Osteocyte (in vitro differentiated cells): ENCODE measurements at regions not wholly inside any gene's neighbourhood (a gene's known extent, or its start where the extent isn't known, plus 50 kb on each side); places are given as distances from the start of the nearest gene placed in this dataset.
A peak's percentile ranks its signal among the peaks of the same experiment; 100 is the strongest.

Source experiments
- DNase-seq: peaks from one replicate; pipeline ENCODE4 v3.0.0; 2021; ENCODE audit warnings: mixed read lengths; ENCODE audit not compliant: unreplicated experiment; ENCODE audit errors: extremely low spot score
- H3K27ac Mint-ChIP-seq: one replicate; pipeline ENCODE4 v1.8.0; 2021; ENCODE audit warnings: mild to moderate bottlenecking, mixed read lengths; ENCODE audit not compliant: unreplicated experiment
- H3K27me3 Mint-ChIP-seq: one replicate; pipeline ENCODE4 v1.8.0; 2021; ENCODE audit warnings: mixed read lengths; ENCODE audit not compliant: unreplicated experiment
- H3K36me3 Mint-ChIP-seq: one replicate; pipeline ENCODE4 v1.8.0; 2021; ENCODE audit warnings: mixed read lengths; ENCODE audit not compliant: unreplicated experiment
- H3K4me1 Mint-ChIP-seq: one replicate; pipeline ENCODE4 v1.8.0; 2021; ENCODE audit warnings: mixed read lengths; ENCODE audit not compliant: unreplicated experiment
- H3K4me3 Mint-ChIP-seq: one replicate; pipeline ENCODE4 v1.8.0; 2021; ENCODE audit warnings: mild to moderate bottlenecking, moderate library complexity, mixed read lengths; ENCODE audit not compliant: unreplicated experiment
- H3K9me3 Mint-ChIP-seq: one replicate; pipeline ENCODE4 v1.8.0; 2021; ENCODE audit warnings: mixed read lengths; ENCODE audit not compliant: unreplicated experiment
- CTCF ChIP-seq: fragments of 200-600 bp; sonication (generic); IDR thresholded peaks from 2 replicates; pipeline ENCODE4 v1.5.0; 2021; ENCODE audit warnings: antibody characterized with exemption, mild to moderate bottlenecking, moderate library complexity

- Mint-ChIP-seq H3K27ac (no peak overlapping the region), H3K4me3 (no peak overlapping the region), H3K9me3 (peaks cover 7% of the 10 kb centered on the region), H3K4me1 (peaks cover 14% of the 10 kb centered on the region), H3K36me3 (peaks cover 3% of the 10 kb centered on the region), H3K27me3 (no peaks in the 10 kb centered on the region)
- no peak for TF ChIP-seq CTCF
- DNase-seq: no peak
Observed at GRCh38 chr14:80364816-80365215, 153.5 kb upstream of the DIO2 start.

GRCh38 chr14:80364274-80364673, 153.0 kb upstream of the DIO2 start:
- Mint-ChIP-seq H3K27ac (peak overlapping the region; percentile 15), H3K36me3 (peaks cover 3% of the 10 kb centered on the region), H3K4me3 (no peak overlapping the region), H3K4me1 (peaks cover 14% of the 10 kb centered on the region), H3K27me3 (no peaks in the 10 kb centered on the region), H3K9me3 (peaks cover 7% of the 10 kb centered on the region)
- DNase-seq: no peak
- peak; percentile 49 for TF ChIP-seq CTCF

GRCh38 chr14:80358112-80358511, 146.8 kb upstream of the DIO2 start:
- TF ChIP-seq CTCF: no peak
- Mint-ChIP-seq H3K27me3 (no peaks in the 10 kb centered on the region), H3K4me1 (peaks cover 3% of the 10 kb centered on the region), H3K27ac (no peak overlapping the region), H3K4me3 (no peak overlapping the region), H3K36me3 (peaks cover 5% of the 10 kb centered on the region), H3K9me3 (peaks cover 15% of the 10 kb centered on the region)
- no peak for DNase-seq

- Mint-ChIP-seq H3K4me3 (no peak overlapping the region), H3K27me3 (no peaks in the 10 kb centered on the region), H3K27ac (peak overlapping the region; percentile 23), H3K9me3 (peaks cover 10% of the 10 kb centered on the region), H3K36me3 (peaks cover 3% of the 10 kb centered on the region), H3K4me1 (peaks cover 6% of the 10 kb centered on the region)
- peak; percentile 61 for TF ChIP-seq CTCF
- DNase-seq: no peak
Observed at GRCh38 chr14:80356413-80356812, 145.1 kb upstream of the DIO2 start.

GRCh38 chr14:80354860-80355581, 143.7 kb upstream of the DIO2 start:
- no peak for TF ChIP-seq CTCF
- Mint-ChIP-seq H3K4me3 (no peak overlapping the region), H3K9me3 (peaks cover 16% of the 10 kb centered on the region), H3K27ac (no peak overlapping the region), H3K27me3 (no peaks in the 10 kb centered on the region), H3K36me3 (peaks cover 2% of the 10 kb centered on the region), H3K4me1 (peaks cover 6% of the 10 kb centered on the region)
- no peak for DNase-seq
